Osteocyte (in vitro differentiated cells): ENCODE measurements at regions not wholly inside any gene's neighbourhood (a gene's known extent, or its start where the extent isn't known, plus 50 kb on each side); places are given as distances from the start of the nearest gene placed in this dataset.

ENCODE experiments used
- DNase-seq: peaks from one replicate; pipeline ENCODE4 v3.0.0; 2021; ENCODE audit warnings: mixed read lengths; ENCODE audit not compliant: unreplicated experiment; ENCODE audit errors: extremely low spot score
- H3K27ac Mint-ChIP-seq: one replicate; pipeline ENCODE4 v1.8.0; 2021; ENCODE audit warnings: mild to moderate bottlenecking, mixed read lengths; ENCODE audit not compliant: unreplicated experiment
- H3K27me3 Mint-ChIP-seq: one replicate; pipeline ENCODE4 v1.8.0; 2021; ENCODE audit warnings: mixed read lengths; ENCODE audit not compliant: unreplicated experiment
- H3K36me3 Mint-ChIP-seq: one replicate; pipeline ENCODE4 v1.8.0; 2021; ENCODE audit warnings: mixed read lengths; ENCODE audit not compliant: unreplicated experiment
- H3K4me1 Mint-ChIP-seq: one replicate; pipeline ENCODE4 v1.8.0; 2021; ENCODE audit warnings: mixed read lengths; ENCODE audit not compliant: unreplicated experiment
- H3K4me3 Mint-ChIP-seq: one replicate; pipeline ENCODE4 v1.8.0; 2021; ENCODE audit warnings: mild to moderate bottlenecking, moderate library complexity, mixed read lengths; ENCODE audit not compliant: unreplicated experiment
- H3K9me3 Mint-ChIP-seq: one replicate; pipeline ENCODE4 v1.8.0; 2021; ENCODE audit warnings: mixed read lengths; ENCODE audit not compliant: unreplicated experiment
- CTCF ChIP-seq: fragments of 200-600 bp; sonication (generic); IDR thresholded peaks from 2 replicates; pipeline ENCODE4 v1.5.0; 2021; ENCODE audit warnings: antibody characterized with exemption, mild to moderate bottlenecking, moderate library complexity

GRCh38 chr14:46147452-46147851 lies 504.1 kb downstream of the RPL10L start:
- no peak overlapping the region for H3K4me3 Mint-ChIP-seq
- H3K27ac Mint-ChIP-seq = no peak overlapping the region
- TF ChIP-seq CTCF = no peak
- no peaks in the 10 kb centered on the region for H3K27me3 Mint-ChIP-seq
- no peaks in the 10 kb centered on the region for H3K9me3 Mint-ChIP-seq
- no peaks in the 10 kb centered on the region for H3K4me1 Mint-ChIP-seq
- DNase-seq = no peak
- H3K36me3 Mint-ChIP-seq = no peaks in the 10 kb centered on the region

GRCh38 chr14:46147024-46147423 lies 504.6 kb downstream of the RPL10L start:
- TF ChIP-seq CTCF = no peak
- no peak for DNase-seq
- Mint-ChIP-seq H3K9me3 (no peaks in the 10 kb centered on the region), H3K27me3 (no peaks in the 10 kb centered on the region), H3K27ac (no peak overlapping the region), H3K36me3 (no peaks in the 10 kb centered on the region), H3K4me3 (no peak overlapping the region), H3K4me1 (no peaks in the 10 kb centered on the region)

GRCh38 chr14:46140445-46140844 lies 511.1 kb downstream of the RPL10L start:
- Mint-ChIP-seq H3K27me3 (no peaks in the 10 kb centered on the region), H3K36me3 (no peaks in the 10 kb centered on the region), H3K27ac (no peak overlapping the region), H3K4me1 (no peaks in the 10 kb centered on the region), H3K4me3 (no peak overlapping the region), H3K9me3 (no peaks in the 10 kb centered on the region)
- TF ChIP-seq CTCF = no peak
- no peak for DNase-seq

- Mint-ChIP-seq H3K27me3 (no peaks in the 10 kb centered on the region), H3K9me3 (no peaks in the 10 kb centered on the region), H3K4me1 (no peaks in the 10 kb centered on the region), H3K4me3 (no peak overlapping the region), H3K27ac (no peak overlapping the region), H3K36me3 (no peaks in the 10 kb centered on the region)
- TF ChIP-seq CTCF = no peak
- DNase-seq = no peak
Observed at GRCh38 chr14:46139649-46140048, 511.9 kb downstream of the RPL10L start.

- H3K36me3 Mint-ChIP-seq = no peaks in the 10 kb centered on the region
- H3K9me3 Mint-ChIP-seq = no peaks in the 10 kb centered on the region
- H3K4me3 Mint-ChIP-seq = no peak overlapping the region
- TF ChIP-seq CTCF = no peak
- no peaks in the 10 kb centered on the region for H3K27me3 Mint-ChIP-seq
- no peak overlapping the region for H3K27ac Mint-ChIP-seq
- H3K4me1 Mint-ChIP-seq = no peaks in the 10 kb centered on the region
- no peak for DNase-seq
Observed at GRCh38 chr14:46137786-46138185, 513.8 kb downstream of the RPL10L start.
